GM23338 (cell line): ENCODE measurements at regions not wholly inside any gene's neighbourhood (a gene's known extent, or its start where the extent isn't known, plus 50 kb on each side); places are given as distances from the start of the nearest gene placed in this dataset.

Experiments used
- CTCF ChIP-seq, 2 experiments: fragments of 200-600 bp in 1 of 2; sonication (generic) in 1 of 2; conservative IDR thresholded peaks; 2 replicates each; pipeline versions ENCODE4 v1.5.1 to v1.6.1; 2016 to 2017; ENCODE audit warnings: antibody characterized with exemption in 2 of 2, low read depth in 2 of 2, mild to moderate bottlenecking in 2 of 2, moderate library complexity in 1 of 2
- ETS1 ChIP-seq: IDR thresholded peaks from 2 replicates; pipeline ENCODE4 v1.6.1; 2016; ENCODE audit warnings: antibody characterized with exemption
- EZH2 ChIP-seq: fragments of 200-600 bp; sonication (generic); IDR thresholded peaks from one replicate; pipeline ENCODE4 v1.8.0; 2017; ENCODE audit warnings: antibody characterized with exemption, mild to moderate bottlenecking, low read depth; ENCODE audit not compliant: unreplicated experiment
- NANOG ChIP-seq: IDR thresholded peaks from 2 replicates; pipeline ENCODE4 v1.6.1; 2016; ENCODE audit warnings: antibody characterized with exemption, borderline replicate concordance
- POLR2AphosphoS5 ChIP-seq: IDR thresholded peaks from 2 replicates; pipeline ENCODE4 v1.6.1; 2016; ENCODE audit warnings: antibody characterized with exemption, low read depth
- STAT1 ChIP-seq: IDR thresholded peaks from one replicate; pipeline ENCODE4 v1.6.1; 2016; ENCODE audit warnings: antibody characterized with exemption; ENCODE audit not compliant: unreplicated experiment
- ZNF114 ChIP-seq: fragments of 250-450 bp; sonication (Bioruptor Pico); IDR thresholded peaks from 2 replicates; pipeline ENCODE4 v1.5.0; 2020; ENCODE audit warnings: mild to moderate bottlenecking, moderate library complexity
- ZNF331 ChIP-seq: fragments of 250-450 bp; sonication (Bioruptor Pico); IDR thresholded peaks from 2 replicates; pipeline ENCODE4 v1.5.0; 2020; ENCODE audit warnings: low read depth, mild to moderate bottlenecking, moderate library complexity

GRCh38 chrX:83446355-83446754 lies 61.7 kb upstream of the POU3F4 start (continued):
- TF ChIP-seq STAT1, result no peak
- no peak for TF ChIP-seq ETS1
- TF ChIP-seq ZNF114 (CRISPR knock-in tag), result no peak
- TF ChIP-seq CTCF (conservative IDR thresholded peaks at IDR 0.05; ENCODE audit: low read depth in 2 of 2), result no peak
- TF ChIP-seq EZH2, result no peak
- no peak for TF ChIP-seq POLR2AphosphoS5
- TF ChIP-seq ZNF331 (CRISPR knock-in tag), result no peak
- no peak for TF ChIP-seq NANOG
